ENCODE measurements at regions not wholly inside any gene's neighbourhood (a gene's known extent, or its start where the extent isn't known, plus 50 kb on each side); places are given as distances from the start of the nearest gene placed in this dataset.
"Not testable (repeated sequence)": the region's sequence is repeated elsewhere in the genome, so short reads cannot be mapped to it uniquely, and the experiment has no call there.

DNA sequence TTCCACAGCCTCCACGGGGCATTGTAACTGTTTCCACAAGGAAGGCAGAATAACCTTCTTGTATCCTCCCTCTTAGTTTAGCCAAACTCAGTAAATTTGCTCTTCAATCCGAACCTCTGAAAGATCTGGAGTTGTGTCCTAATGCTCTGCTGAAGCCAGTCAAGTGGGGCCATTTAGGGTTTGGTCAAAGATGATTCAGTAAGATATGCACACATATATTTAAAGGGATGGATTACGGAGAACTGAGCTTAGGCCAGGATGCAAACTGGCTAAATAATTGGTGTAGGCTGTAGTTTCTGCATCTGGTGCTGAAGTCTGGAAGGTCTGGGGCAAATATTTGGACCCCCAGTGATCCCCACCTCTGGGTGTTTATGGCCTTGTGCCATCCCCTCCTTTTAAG lies 53.0 kb upstream of the MRGPRE start:
- H3K79me2 ChIP-seq (ENCODE audit: control insufficient read depth in 1 of 2, insufficient read depth in 2 of 2, low read length in 2 of 2); CTCF ChIA-PET (ENCODE audit: partially characterized antibody); H4K20me1 ChIP-seq (replicated peaks in 1 of 2; ENCODE audit: control insufficient read depth in 1 of 2, insufficient read depth in 2 of 2, low read length in 2 of 2); H2BK120ac ChIP-seq (replicated peaks; ENCODE audit: low read depth, low read length); H3K27ac ChIP-seq (ENCODE audit: low read depth, low read length); FAIRE-seq; H3K36me3 ChIP-seq (ENCODE audit: control insufficient read depth in 2 of 4, insufficient read depth in 4 of 4, low read length in 3 of 4); H3K79me1 ChIP-seq (ENCODE audit: low read depth, low read length); H4K91ac ChIP-seq (replicated peaks; ENCODE audit: insufficient read length, low read length); DNase-seq (ENCODE audit: low read depth in 1 of 2, low spot score in 2 of 2); H3K14ac ChIP-seq (ENCODE audit: insufficient read length); POLR2A ChIA-PET (ENCODE audit: partially characterized antibody); H3K4me3 ChIP-seq (ENCODE audit: extremely low read depth in 1 of 4, insufficient read depth in 2 of 4, low read depth in 3 of 4, low read length in 4 of 4); H3K9me3 ChIP-seq (ENCODE audit: insufficient read depth in 2 of 2, low read depth in 1 of 2, low read length in 1 of 2); H2BK5ac ChIP-seq (ENCODE audit: low read depth, low read length); H2BK12ac ChIP-seq (ENCODE audit: low read depth, low read length); H3K18ac ChIP-seq (ENCODE audit: extremely low read depth, low read length); H2BK20ac ChIP-seq (ENCODE audit: low read length); H3K4me2 ChIP-seq (ENCODE audit: insufficient read depth in 1 of 2, low read depth in 2 of 2, low read length in 2 of 2); H2AK5ac ChIP-seq (ENCODE audit: low read depth, low read length); H2BK15ac ChIP-seq (ENCODE audit: low read length); H3K23ac ChIP-seq (ENCODE audit: insufficient read length); H4K8ac ChIP-seq (ENCODE audit: extremely low read depth, insufficient read depth, low read length); H4K5ac ChIP-seq (ENCODE audit: insufficient read length, low read depth, low read length); H3K9ac ChIP-seq (replicated peaks in 1 of 4; ENCODE audit: extremely low read depth in 1 of 4, low read depth in 3 of 4, low read length in 3 of 4); H3K27me3 ChIP-seq (replicated peaks in 1 of 4; ENCODE audit: control insufficient read depth in 3 of 4, extremely low read depth in 1 of 4, insufficient read depth in 3 of 4, low read length in 3 of 4); H3K23me2 ChIP-seq (ENCODE audit: low read depth, low read length); H3K4ac ChIP-seq (replicated peaks; ENCODE audit: insufficient read length, low read depth, low read length); H3K56ac ChIP-seq (replicated peaks; ENCODE audit: insufficient read length, low read depth, low read length); H3K4me1 ChIP-seq (replicated peaks in 1 of 4; ENCODE audit: control insufficient read depth in 3 of 4, insufficient read depth in 4 of 4, low read length in 3 of 4); H2AFZ ChIP-seq (ENCODE audit: low read length): not testable (repeated sequence)
- WGBS, 2 experiments (ENCODE audit: extremely low coverage in 1 of 2, insufficient coverage in 1 of 2, insufficient read length in 1 of 2, insufficient replicate concordance in 2 of 2, low coverage in 1 of 2, low lambda C conversion rate in 2 of 2, missing lambda C conversion rate in 1 of 2) = no CpG with 5 or more reads among the region's 3 CpGs

DNA sequence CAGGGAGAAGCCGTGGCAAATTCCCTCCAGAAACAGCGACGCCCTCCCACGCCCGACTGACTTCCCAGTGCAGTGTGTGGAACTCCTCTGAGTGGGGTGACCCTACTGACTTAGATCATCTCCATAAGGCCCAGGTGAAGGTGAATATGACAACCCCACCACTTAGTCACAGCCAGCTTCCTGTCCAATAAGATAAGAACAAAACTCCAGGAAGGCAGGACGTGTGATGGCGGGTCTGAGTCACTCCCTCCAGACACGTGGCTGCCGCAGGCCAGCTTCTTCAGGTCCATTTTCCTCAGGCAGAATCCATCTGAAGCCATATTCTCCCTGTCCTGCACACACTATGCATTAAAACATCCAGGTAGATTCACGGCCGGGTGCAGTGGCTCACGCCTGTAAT lies 52.0 kb upstream of the MRGPRE start:
- H4K8ac ChIP-seq (ENCODE audit: extremely low read depth, insufficient read depth, low read length); H3K79me1 ChIP-seq (ENCODE audit: low read depth, low read length); H2BK20ac ChIP-seq (ENCODE audit: low read length); POLR2A ChIA-PET (ENCODE audit: partially characterized antibody); H2BK5ac ChIP-seq (ENCODE audit: low read depth, low read length); H2AK5ac ChIP-seq (ENCODE audit: low read depth, low read length); H3K9ac ChIP-seq (replicated peaks in 1 of 4; ENCODE audit: extremely low read depth in 1 of 4, low read depth in 3 of 4, low read length in 3 of 4); H3K4me3 ChIP-seq (ENCODE audit: extremely low read depth in 1 of 4, insufficient read depth in 2 of 4, low read depth in 3 of 4, low read length in 4 of 4); H3K4me2 ChIP-seq (ENCODE audit: insufficient read depth in 1 of 2, low read depth in 2 of 2, low read length in 2 of 2); H2AFZ ChIP-seq (ENCODE audit: low read length); H3K23ac ChIP-seq (ENCODE audit: insufficient read length); H3K18ac ChIP-seq (ENCODE audit: extremely low read depth, low read length); H3K36me3 ChIP-seq (ENCODE audit: control insufficient read depth in 2 of 4, insufficient read depth in 4 of 4, low read length in 3 of 4); H3K27me3 ChIP-seq (replicated peaks in 1 of 4; ENCODE audit: control insufficient read depth in 3 of 4, extremely low read depth in 1 of 4, insufficient read depth in 3 of 4, low read length in 3 of 4); H3K56ac ChIP-seq (replicated peaks; ENCODE audit: insufficient read length, low read depth, low read length); H4K91ac ChIP-seq (replicated peaks; ENCODE audit: insufficient read length, low read length); H2BK15ac ChIP-seq (ENCODE audit: low read length); H2BK12ac ChIP-seq (ENCODE audit: low read depth, low read length); H4K5ac ChIP-seq (ENCODE audit: insufficient read length, low read depth, low read length); FAIRE-seq; H3K23me2 ChIP-seq (ENCODE audit: low read depth, low read length); H3K14ac ChIP-seq (ENCODE audit: insufficient read length); H2BK120ac ChIP-seq (replicated peaks; ENCODE audit: low read depth, low read length); DNase-seq (ENCODE audit: low read depth in 1 of 2, low spot score in 2 of 2); H4K20me1 ChIP-seq (replicated peaks in 1 of 2; ENCODE audit: control insufficient read depth in 1 of 2, insufficient read depth in 2 of 2, low read length in 2 of 2); CTCF ChIA-PET (ENCODE audit: partially characterized antibody); H3K27ac ChIP-seq (ENCODE audit: low read depth, low read length); H3K4ac ChIP-seq (replicated peaks; ENCODE audit: insufficient read length, low read depth, low read length); H3K4me1 ChIP-seq (replicated peaks in 1 of 4; ENCODE audit: control insufficient read depth in 3 of 4, insufficient read depth in 4 of 4, low read length in 3 of 4); H3K9me3 ChIP-seq (ENCODE audit: insufficient read depth in 2 of 2, low read depth in 1 of 2, low read length in 1 of 2); H3K79me2 ChIP-seq (ENCODE audit: control insufficient read depth in 1 of 2, insufficient read depth in 2 of 2, low read length in 2 of 2): not testable (repeated sequence)
- no CpG with 5 or more reads among the region's 12 CpGs for WGBS, 2 experiments (ENCODE audit: extremely low coverage in 1 of 2, insufficient coverage in 1 of 2, insufficient read length in 1 of 2, insufficient replicate concordance in 2 of 2, low coverage in 1 of 2, low lambda C conversion rate in 2 of 2, missing lambda C conversion rate in 1 of 2)

All from H1 (cell line).